HepG2 (cell line): ENCODE measurements at regions not wholly inside any gene's neighbourhood (a gene's known extent, or its start where the extent isn't known, plus 50 kb on each side); places are given as distances from the start of the nearest gene placed in this dataset.
A peak's percentile ranks its signal among the peaks of the same experiment; 100 is the strongest.

Source experiments
- CREM ChIP-seq, 2 experiments: sonication (generic) in 1 of 2; formaldehyde crosslinking in 1 of 2; IDR thresholded peaks; 2 replicates each; pipeline versions ENCODE4 v1.4.0 to v1.6.1; 2016 to 2020; ENCODE audit warnings: antibody characterized with exemption in 1 of 2, mild to moderate bottlenecking in 1 of 2, missing genetic modification reagents in 1 of 2
- EP300 ChIP-seq, 3 experiments: sonication (generic) in 1 of 3; formaldehyde crosslinking in 1 of 3; IDR thresholded peaks; 2 replicates each; pipeline versions ENCODE4 v1.5.1 to v1.6.1; 2011 to 2020; ENCODE audit warnings: low read depth in 2 of 3, low read length in 2 of 3, borderline replicate concordance in 1 of 3, improper control_type of control experiment in 1 of 3, mild to moderate bottlenecking in 1 of 3, missing genetic modification reagents in 1 of 3, moderate library complexity in 1 of 3
- ERF ChIP-seq: IDR thresholded peaks from 2 replicates; pipeline ENCODE4 v1.6.1; 2018; ENCODE audit warnings: missing biosample characterization, missing genetic modification reagents
- HDAC2 ChIP-seq: sonication (generic); formaldehyde crosslinking; IDR thresholded peaks from 2 replicates; pipeline ENCODE4 v1.4.0; 2020; ENCODE audit warnings: missing genetic modification reagents
- IKZF1 ChIP-seq: fragments of 450-650 bp; IDR thresholded peaks from 2 replicates; pipeline ENCODE4 v1.7.1; 2016
- LCORL ChIP-seq, 2 experiments: fragments of 450-650 bp in 1 of 2; sonication (generic) in 1 of 2; formaldehyde crosslinking in 1 of 2; IDR thresholded peaks; 2 replicates each; pipeline versions ENCODE4 v1.5.0 to v1.6.1; 2017 to 2020; ENCODE audit warnings: antibody characterized with exemption in 1 of 2, missing genetic modification reagents in 1 of 2
- MED1 ChIP-seq: sonication (generic); formaldehyde crosslinking; IDR thresholded peaks from 2 replicates; pipeline ENCODE4 v1.4.0; 2020; ENCODE audit warnings: missing genetic modification reagents
- MYC ChIP-seq: sonication (generic); formaldehyde crosslinking; IDR thresholded peaks from 2 replicates; pipeline ENCODE4 v1.9.0; 2021; ENCODE audit warnings: missing genetic modification reagents, borderline replicate concordance
- NR2F1 ChIP-seq, 2 experiments: fragments of 450-650 bp in 1 of 2; formaldehyde crosslinking in 1 of 2; IDR thresholded peaks; 2 replicates each; pipeline versions ENCODE4 v1.5.0 to v1.6.1; 2016 to 2020; ENCODE audit warnings: mild to moderate bottlenecking in 1 of 2, missing compliant biosample characterization in 1 of 2, missing genetic modification reagents in 1 of 2, moderate library complexity in 1 of 2
- SAP130 ChIP-seq: IDR thresholded peaks from 2 replicates; pipeline ENCODE4 v1.6.1; 2016; ENCODE audit warnings: low read depth
- SOX13 ChIP-seq, 3 experiments: fragments of 450-650 bp in 1 of 3; sonication (generic) in 1 of 3; formaldehyde crosslinking in 1 of 3; IDR thresholded peaks in 2 of 3; conservative IDR thresholded peaks in 1 of 3; 2 replicates each; pipeline versions ENCODE4 v1.5.0 to v1.6.1; 2016 to 2020; ENCODE audit warnings: antibody characterized with exemption in 1 of 3, mild to moderate bottlenecking in 1 of 3, missing compliant biosample characterization in 1 of 3, missing genetic modification reagents in 1 of 3, moderate library complexity in 1 of 3
- STAG1 ChIP-seq: sonication (generic); formaldehyde crosslinking; IDR thresholded peaks from 2 replicates; pipeline ENCODE4 v1.4.0; 2020; ENCODE audit warnings: missing genetic modification reagents
- WIZ ChIP-seq: sonication (generic); formaldehyde crosslinking; IDR thresholded peaks from 2 replicates; pipeline ENCODE4 v1.5.1; 2020; ENCODE audit warnings: mild to moderate bottlenecking, missing genetic modification reagents
- ZFX ChIP-seq: sonication (generic); formaldehyde crosslinking; IDR thresholded peaks from 2 replicates; pipeline ENCODE4 v1.4.0; 2020; ENCODE audit warnings: mild to moderate bottlenecking, low read depth, missing genetic modification reagents, moderate library complexity
- ZNF670 ChIP-seq: sonication (generic); formaldehyde crosslinking; IDR thresholded peaks from 2 replicates; pipeline ENCODE4 v1.8.0; 2022; ENCODE audit warnings: mild to moderate bottlenecking, missing genetic modification reagents, borderline replicate concordance
- ZNF672 ChIP-seq: sonication (generic); formaldehyde crosslinking; IDR thresholded peaks from 2 replicates; pipeline ENCODE4 v1.8.1; 2022; ENCODE audit warnings: missing genetic modification reagents
- TF ChIP-seq, protein P1 (sequence below): sonication (generic); formaldehyde crosslinking; IDR thresholded peaks from 2 replicates; pipeline ENCODE4 v1.5.1; 2020; ENCODE audit warnings: mild to moderate bottlenecking, missing genetic modification reagents, borderline replicate concordance
- TF ChIP-seq, protein P2 (sequence below): sonication (generic); formaldehyde crosslinking; conservative IDR thresholded peaks from 2 replicates; pipeline ENCODE4 v1.4.0; 2020; ENCODE audit warnings: mild to moderate bottlenecking, missing genetic modification reagents, moderate library complexity
- TF ChIP-seq, protein P3 (sequence below): sonication (generic); formaldehyde crosslinking; IDR thresholded peaks from 2 replicates; pipeline ENCODE4 v1.4.0; 2020; ENCODE audit warnings: missing genetic modification reagents, mild to moderate bottlenecking, borderline replicate concordance

DNA sequence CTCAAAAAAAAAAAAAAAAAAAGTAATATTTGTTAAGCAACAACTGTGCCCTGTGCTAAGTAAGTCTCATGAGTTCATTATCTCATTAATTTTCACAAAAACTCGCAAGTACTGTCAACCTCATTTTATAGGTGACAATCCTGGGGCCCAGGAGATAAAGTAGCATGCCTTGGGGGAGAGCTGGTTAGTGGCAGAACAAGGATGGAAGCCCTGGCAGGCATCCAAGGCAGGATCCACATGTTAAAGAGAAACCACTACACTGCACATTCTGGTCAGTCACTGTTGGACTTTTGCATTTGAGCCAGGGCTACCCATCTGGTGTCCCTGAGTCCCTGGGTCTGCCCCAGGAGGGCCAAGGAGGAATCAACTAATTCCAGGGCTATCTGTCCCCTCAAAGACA is 54.6 kb downstream of the ZFP36L2 start (continued):
- TF ChIP-seq SOX13 (IDR thresholded peaks at IDR 0.05) (no peak), SOX13 (CRISPR knock-in tag; conservative IDR thresholded peaks at IDR 0.05 in 1 of 2, IDR thresholded peaks at IDR 0.05 in 1 of 2) (peak in 1 of 2 experiments; percentile 35; a peak in 1 of 4 replicates), NR2F1 (CRISPR knock-in tag; IDR thresholded peaks at IDR 0.05) (no peak), IKZF1 (no peak), ZNF670 (CRISPR knock-in tag) (0 out of 2 replicates have a peak, but pooled peaks have one; percentile 24), EP300 (IDR thresholded peaks at IDR 0.05; ENCODE audit: low read depth in 2 of 2, low read length in 2 of 2) (peak in 1 of 2 experiments; percentile 25; a peak in 1 of 4 replicates), EP300 (CRISPR knock-in tag; IDR thresholded peaks at IDR 0.05; ENCODE audit: borderline replicate concordance) (no peak), LCORL (IDR thresholded peaks at IDR 0.05) (no peak), LCORL (CRISPR knock-in tag; IDR thresholded peaks at IDR 0.05) (0 out of 2 replicates have a peak, but pooled peaks have one; percentile 21), STAG1 (CRISPR knock-in tag) (peak; percentile 19), MYC (CRISPR knock-in tag) (peak; percentile 33; the same call in 1 of the 2 replicates), HDAC2 (CRISPR knock-in tag) (no peak), ZNF672 (no peak), WIZ (CRISPR knock-in tag) (no peak), ZFX (CRISPR knock-in tag) (peak; percentile 37; the same call in 1 of the 2 replicates), MED1 (CRISPR knock-in tag) (0 out of 2 replicates have a peak, but pooled peaks have one; percentile 39), CREM (IDR thresholded peaks at IDR 0.05) (no peak), CREM (CRISPR knock-in tag; IDR thresholded peaks at IDR 0.05) (no peak), SAP130 (peak; percentile 46; the same call in 1 of the 2 replicates), ERF (CRISPR knock-in tag) (no peak)
- TF ChIP-seq, protein P1, sequence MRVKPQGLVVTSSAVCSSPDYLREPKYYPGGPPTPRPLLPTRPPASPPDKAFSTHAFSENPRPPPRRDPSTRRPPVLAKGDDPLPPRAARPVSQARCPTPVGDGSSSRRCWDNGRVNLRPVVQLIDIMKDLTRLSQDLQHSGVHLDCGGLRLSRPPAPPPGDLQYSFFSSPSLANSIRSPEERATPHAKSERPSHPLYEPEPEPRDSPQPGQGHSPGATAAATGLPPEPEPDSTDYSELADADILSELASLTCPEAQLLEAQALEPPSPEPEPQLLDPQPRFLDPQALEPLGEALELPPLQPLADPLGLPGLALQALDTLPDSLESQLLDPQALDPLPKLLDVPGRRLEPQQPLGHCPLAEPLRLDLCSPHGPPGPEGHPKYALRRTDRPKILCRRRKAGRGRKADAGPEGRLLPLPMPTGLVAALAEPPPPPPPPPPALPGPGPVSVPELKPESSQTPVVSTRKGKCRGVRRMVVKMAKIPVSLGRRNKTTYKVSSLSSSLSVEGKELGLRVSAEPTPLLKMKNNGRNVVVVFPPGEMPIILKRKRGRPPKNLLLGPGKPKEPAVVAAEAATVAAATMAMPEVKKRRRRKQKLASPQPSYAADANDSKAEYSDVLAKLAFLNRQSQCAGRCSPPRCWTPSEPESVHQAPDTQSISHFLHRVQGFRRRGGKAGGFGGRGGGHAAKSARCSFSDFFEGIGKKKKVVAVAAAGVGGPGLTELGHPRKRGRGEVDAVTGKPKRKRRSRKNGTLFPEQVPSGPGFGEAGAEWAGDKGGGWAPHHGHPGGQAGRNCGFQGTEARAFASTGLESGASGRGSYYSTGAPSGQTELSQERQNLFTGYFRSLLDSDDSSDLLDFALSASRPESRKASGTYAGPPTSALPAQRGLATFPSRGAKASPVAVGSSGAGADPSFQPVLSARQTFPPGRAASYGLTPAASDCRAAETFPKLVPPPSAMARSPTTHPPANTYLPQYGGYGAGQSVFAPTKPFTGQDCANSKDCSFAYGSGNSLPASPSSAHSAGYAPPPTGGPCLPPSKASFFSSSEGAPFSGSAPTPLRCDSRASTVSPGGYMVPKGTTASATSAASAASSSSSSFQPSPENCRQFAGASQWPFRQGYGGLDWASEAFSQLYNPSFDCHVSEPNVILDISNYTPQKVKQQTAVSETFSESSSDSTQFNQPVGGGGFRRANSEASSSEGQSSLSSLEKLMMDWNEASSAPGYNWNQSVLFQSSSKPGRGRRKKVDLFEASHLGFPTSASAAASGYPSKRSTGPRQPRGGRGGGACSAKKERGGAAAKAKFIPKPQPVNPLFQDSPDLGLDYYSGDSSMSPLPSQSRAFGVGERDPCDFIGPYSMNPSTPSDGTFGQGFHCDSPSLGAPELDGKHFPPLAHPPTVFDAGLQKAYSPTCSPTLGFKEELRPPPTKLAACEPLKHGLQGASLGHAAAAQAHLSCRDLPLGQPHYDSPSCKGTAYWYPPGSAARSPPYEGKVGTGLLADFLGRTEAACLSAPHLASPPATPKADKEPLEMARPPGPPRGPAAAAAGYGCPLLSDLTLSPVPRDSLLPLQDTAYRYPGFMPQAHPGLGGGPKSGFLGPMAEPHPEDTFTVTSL (CRISPR knock-in tag): 0 out of 2 replicates have a peak, but pooled peaks have one; percentile 31
- TF ChIP-seq, protein P2, sequence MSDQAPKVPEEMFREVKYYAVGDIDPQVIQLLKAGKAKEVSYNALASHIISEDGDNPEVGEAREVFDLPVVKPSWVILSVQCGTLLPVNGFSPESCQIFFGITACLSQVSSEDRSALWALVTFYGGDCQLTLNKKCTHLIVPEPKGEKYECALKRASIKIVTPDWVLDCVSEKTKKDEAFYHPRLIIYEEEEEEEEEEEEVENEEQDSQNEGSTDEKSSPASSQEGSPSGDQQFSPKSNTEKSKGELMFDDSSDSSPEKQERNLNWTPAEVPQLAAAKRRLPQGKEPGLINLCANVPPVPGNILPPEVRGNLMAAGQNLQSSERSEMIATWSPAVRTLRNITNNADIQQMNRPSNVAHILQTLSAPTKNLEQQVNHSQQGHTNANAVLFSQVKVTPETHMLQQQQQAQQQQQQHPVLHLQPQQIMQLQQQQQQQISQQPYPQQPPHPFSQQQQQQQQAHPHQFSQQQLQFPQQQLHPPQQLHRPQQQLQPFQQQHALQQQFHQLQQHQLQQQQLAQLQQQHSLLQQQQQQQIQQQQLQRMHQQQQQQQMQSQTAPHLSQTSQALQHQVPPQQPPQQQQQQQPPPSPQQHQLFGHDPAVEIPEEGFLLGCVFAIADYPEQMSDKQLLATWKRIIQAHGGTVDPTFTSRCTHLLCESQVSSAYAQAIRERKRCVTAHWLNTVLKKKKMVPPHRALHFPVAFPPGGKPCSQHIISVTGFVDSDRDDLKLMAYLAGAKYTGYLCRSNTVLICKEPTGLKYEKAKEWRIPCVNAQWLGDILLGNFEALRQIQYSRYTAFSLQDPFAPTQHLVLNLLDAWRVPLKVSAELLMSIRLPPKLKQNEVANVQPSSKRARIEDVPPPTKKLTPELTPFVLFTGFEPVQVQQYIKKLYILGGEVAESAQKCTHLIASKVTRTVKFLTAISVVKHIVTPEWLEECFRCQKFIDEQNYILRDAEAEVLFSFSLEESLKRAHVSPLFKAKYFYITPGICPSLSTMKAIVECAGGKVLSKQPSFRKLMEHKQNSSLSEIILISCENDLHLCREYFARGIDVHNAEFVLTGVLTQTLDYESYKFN (CRISPR knock-in tag): 0 out of 2 replicates have a peak, but pooled peaks have one; percentile 38
- TF ChIP-seq, protein P3, sequence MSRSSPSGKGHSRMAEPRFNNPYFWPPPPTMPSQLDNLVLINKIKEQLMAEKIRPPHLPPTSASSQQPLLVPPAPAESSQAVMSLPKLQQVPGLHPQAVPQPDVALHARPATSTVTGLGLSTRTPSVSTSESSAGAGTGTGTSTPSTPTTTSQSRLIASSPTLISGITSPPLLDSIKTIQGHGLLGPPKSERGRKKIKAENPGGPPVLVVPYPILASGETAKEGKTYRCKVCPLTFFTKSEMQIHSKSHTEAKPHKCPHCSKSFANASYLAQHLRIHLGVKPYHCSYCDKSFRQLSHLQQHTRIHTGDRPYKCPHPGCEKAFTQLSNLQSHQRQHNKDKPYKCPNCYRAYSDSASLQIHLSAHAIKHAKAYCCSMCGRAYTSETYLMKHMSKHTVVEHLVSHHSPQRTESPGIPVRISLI (CRISPR knock-in tag): peak; percentile 29; the same call in 1 of the 2 replicates
